ENCODE measurements at regions not wholly inside any gene's neighbourhood (a gene's known extent, or its start where the extent isn't known, plus 50 kb on each side); places are given as distances from the start of the nearest gene placed in this dataset.

- TF ChIP-seq CTCF (IDR thresholded peaks at IDR 0.05; ENCODE audit: low read depth, low read length, poor library complexity, severe bottlenecking) = no peak
- no peak for TF ChIP-seq EZH2phosphoT487 (IDR thresholded peaks at IDR 0.05; ENCODE audit: borderline replicate concordance, low read length)
Observed at GRCh38 chr9:80399606-80400005, 827.8 kb downstream of the TLE4 start.
